ENCODE measurements at regions not wholly inside any gene's neighbourhood (a gene's known extent, or its start where the extent isn't known, plus 50 kb on each side); places are given as distances from the start of the nearest gene placed in this dataset.
A peak's percentile ranks its signal among the peaks of the same experiment; 100 is the strongest.

DNA sequence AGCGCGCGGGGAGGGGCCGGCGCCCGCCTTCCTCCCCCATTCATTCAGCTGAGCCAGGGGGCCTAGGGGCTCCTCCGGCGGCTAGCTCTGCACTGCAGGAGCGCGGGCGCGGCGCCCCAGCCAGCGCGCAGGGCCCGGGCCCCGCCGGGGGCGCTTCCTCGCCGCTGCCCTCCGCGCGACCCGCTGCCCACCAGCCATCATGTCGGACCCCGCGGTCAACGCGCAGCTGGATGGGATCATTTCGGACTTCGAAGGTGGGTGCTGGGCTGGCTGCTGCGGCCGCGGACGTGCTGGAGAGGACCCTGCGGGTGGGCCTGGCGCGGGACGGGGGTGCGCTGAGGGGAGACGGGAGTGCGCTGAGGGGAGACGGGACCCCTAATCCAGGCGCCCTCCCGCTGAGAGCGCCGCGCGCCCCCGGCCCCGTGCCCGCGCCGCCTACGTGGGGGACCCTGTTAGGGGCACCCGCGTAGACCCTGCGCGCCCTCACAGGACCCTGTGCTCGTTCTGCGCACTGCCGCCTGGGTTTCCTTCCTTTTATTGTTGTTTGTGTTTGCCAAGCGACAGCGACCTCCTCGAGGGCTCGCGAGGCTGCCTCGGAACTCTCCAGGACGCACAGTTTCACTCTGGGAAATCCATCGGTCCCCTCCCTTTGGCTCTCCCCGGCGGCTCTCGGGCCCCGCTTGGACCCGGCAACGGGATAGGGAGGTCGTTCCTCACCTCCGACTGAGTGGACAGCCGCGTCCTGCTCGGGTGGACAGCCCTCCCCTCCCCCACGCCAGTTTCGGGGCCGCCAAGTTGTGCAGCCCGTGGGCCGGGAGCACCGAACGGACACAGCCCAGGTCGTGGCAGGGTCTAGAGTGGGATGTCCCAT, 232.8 kb downstream of the SEC14L1 start (continued):
- TF ChIP-seq, protein P1, sequence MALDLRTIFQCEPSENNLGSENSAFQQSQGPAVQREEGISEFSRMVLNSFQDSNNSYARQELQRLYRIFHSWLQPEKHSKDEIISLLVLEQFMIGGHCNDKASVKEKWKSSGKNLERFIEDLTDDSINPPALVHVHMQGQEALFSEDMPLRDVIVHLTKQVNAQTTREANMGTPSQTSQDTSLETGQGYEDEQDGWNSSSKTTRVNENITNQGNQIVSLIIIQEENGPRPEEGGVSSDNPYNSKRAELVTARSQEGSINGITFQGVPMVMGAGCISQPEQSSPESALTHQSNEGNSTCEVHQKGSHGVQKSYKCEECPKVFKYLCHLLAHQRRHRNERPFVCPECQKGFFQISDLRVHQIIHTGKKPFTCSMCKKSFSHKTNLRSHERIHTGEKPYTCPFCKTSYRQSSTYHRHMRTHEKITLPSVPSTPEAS (tag by site-specific recombination; IDR thresholded peaks at IDR 0.05) = no peak
- no peak for TF ChIP-seq ZNF423 (tag by site-specific recombination; IDR thresholded peaks at IDR 0.05)
- TF ChIP-seq SCRT1 (tag by site-specific recombination; IDR thresholded peaks at IDR 0.05; ENCODE audit: borderline replicate concordance) = no peak
- TF ChIP-seq, protein P2, sequence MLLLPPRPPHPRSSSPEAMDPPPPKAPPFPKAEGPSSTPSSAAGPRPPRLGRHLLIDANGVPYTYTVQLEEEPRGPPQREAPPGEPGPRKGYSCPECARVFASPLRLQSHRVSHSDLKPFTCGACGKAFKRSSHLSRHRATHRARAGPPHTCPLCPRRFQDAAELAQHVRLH (tag by site-specific recombination; IDR thresholded peaks at IDR 0.05) = no peak
- TF ChIP-seq, protein P3, sequence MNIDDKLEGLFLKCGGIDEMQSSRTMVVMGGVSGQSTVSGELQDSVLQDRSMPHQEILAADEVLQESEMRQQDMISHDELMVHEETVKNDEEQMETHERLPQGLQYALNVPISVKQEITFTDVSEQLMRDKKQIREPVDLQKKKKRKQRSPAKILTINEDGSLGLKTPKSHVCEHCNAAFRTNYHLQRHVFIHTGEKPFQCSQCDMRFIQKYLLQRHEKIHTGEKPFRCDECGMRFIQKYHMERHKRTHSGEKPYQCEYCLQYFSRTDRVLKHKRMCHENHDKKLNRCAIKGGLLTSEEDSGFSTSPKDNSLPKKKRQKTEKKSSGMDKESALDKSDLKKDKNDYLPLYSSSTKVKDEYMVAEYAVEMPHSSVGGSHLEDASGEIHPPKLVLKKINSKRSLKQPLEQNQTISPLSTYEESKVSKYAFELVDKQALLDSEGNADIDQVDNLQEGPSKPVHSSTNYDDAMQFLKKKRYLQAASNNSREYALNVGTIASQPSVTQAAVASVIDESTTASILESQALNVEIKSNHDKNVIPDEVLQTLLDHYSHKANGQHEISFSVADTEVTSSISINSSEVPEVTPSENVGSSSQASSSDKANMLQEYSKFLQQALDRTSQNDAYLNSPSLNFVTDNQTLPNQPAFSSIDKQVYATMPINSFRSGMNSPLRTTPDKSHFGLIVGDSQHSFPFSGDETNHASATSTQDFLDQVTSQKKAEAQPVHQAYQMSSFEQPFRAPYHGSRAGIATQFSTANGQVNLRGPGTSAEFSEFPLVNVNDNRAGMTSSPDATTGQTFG (tag by site-specific recombination; IDR thresholded peaks at IDR 0.05; ENCODE audit: borderline replicate concordance) = no peak
- TF ChIP-seq, protein P4, sequence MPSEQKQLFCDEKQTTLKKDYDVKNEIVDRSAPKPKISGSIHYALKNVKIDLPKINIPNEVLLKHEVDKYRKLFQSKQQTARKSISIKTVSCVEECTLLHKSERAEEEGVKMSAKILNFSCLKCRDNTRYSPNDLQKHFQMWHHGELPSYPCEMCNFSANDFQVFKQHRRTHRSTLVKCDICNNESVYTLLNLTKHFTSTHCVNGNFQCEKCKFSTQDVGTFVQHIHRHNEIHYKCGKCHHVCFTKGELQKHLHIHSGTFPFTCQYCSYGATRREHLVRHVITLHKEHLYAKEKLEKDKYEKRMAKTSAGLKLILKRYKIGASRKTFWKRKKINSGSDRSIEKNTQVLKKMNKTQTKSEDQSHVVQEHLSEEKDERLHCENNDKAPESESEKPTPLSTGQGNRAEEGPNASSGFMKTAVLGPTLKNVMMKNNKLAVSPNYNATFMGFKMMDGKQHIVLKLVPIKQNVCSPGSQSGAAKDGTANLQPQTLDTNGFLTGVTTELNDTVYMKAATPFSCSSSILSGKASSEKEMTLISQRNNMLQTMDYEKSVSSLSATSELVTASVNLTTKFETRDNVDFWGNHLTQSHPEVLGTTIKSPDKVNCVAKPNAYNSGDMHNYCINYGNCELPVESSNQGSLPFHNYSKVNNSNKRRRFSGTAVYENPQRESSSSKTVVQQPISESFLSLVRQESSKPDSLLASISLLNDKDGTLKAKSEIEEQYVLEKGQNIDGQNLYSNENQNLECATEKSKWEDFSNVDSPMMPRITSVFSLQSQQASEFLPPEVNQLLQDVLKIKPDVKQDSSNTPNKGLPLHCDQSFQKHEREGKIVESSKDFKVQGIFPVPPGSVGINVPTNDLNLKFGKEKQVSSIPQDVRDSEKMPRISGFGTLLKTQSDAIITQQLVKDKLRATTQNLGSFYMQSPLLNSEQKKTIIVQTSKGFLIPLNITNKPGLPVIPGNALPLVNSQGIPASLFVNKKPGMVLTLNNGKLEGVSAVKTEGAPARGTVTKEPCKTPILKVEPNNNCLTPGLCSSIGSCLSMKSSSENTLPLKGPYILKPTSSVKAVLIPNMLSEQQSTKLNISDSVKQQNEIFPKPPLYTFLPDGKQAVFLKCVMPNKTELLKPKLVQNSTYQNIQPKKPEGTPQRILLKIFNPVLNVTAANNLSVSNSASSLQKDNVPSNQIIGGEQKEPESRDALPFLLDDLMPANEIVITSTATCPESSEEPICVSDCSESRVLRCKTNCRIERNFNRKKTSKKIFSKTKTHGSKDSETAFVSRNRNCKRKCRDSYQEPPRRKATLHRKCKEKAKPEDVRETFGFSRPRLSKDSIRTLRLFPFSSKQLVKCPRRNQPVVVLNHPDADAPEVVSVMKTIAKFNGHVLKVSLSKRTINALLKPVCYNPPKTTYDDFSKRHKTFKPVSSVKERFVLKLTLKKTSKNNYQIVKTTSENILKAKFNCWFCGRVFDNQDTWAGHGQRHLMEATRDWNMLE (tag by site-specific recombination; conservative IDR thresholded peaks at IDR 0.05; ENCODE audit: low read depth) = no peak
- TF ChIP-seq ZNF248 (tag by site-specific recombination; IDR thresholded peaks at IDR 0.05) = no peak
- TF ChIP-seq ZNF792 (tag by site-specific recombination; IDR thresholded peaks at IDR 0.05) = no peak
- TF ChIP-seq, protein P5, sequence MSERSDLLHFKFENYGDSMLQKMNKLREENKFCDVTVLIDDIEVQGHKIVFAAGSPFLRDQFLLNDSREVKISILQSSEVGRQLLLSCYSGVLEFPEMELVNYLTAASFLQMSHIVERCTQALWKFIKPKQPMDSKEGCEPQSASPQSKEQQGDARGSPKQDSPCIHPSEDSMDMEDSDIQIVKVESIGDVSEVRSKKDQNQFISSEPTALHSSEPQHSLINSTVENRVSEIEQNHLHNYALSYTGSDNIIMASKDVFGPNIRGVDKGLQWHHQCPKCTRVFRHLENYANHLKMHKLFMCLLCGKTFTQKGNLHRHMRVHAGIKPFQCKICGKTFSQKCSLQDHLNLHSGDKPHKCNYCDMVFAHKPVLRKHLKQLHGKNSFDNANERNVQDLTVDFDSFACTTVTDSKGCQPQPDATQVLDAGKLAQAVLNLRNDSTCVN (tag by site-specific recombination; optimal IDR thresholded peaks at IDR 0.05) = peak; percentile 97
- no peak for TF ChIP-seq SP3 (tag by site-specific recombination; IDR thresholded peaks at IDR 0.05)
- TF ChIP-seq KLF16 (tag by site-specific recombination; IDR thresholded peaks at IDR 0.05) = no peak
- no peak for TF ChIP-seq TCF7L2 (IDR thresholded peaks at IDR 0.05; ENCODE audit: borderline replicate concordance, low read depth, low read length)
- TF ChIP-seq ZSCAN23 (tag by site-specific recombination; IDR thresholded peaks at IDR 0.05) = no peak
- TF ChIP-seq, protein P6, sequence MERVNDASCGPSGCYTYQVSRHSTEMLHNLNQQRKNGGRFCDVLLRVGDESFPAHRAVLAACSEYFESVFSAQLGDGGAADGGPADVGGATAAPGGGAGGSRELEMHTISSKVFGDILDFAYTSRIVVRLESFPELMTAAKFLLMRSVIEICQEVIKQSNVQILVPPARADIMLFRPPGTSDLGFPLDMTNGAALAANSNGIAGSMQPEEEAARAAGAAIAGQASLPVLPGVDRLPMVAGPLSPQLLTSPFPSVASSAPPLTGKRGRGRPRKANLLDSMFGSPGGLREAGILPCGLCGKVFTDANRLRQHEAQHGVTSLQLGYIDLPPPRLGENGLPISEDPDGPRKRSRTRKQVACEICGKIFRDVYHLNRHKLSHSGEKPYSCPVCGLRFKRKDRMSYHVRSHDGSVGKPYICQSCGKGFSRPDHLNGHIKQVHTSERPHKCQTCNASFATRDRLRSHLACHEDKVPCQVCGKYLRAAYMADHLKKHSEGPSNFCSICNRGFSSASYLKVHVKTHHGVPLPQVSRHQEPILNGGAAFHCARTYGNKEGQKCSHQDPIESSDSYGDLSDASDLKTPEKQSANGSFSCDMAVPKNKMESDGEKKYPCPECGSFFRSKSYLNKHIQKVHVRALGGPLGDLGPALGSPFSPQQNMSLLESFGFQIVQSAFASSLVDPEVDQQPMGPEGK (tag by site-specific recombination; IDR thresholded peaks at IDR 0.05) = peak; percentile 54
- TF ChIP-seq ZNF2 (tag by site-specific recombination; IDR thresholded peaks at IDR 0.05) = no peak
- no peak for TF ChIP-seq ZBTB20 (tag by site-specific recombination; IDR thresholded peaks at IDR 0.05)
- TF ChIP-seq, protein P7, sequence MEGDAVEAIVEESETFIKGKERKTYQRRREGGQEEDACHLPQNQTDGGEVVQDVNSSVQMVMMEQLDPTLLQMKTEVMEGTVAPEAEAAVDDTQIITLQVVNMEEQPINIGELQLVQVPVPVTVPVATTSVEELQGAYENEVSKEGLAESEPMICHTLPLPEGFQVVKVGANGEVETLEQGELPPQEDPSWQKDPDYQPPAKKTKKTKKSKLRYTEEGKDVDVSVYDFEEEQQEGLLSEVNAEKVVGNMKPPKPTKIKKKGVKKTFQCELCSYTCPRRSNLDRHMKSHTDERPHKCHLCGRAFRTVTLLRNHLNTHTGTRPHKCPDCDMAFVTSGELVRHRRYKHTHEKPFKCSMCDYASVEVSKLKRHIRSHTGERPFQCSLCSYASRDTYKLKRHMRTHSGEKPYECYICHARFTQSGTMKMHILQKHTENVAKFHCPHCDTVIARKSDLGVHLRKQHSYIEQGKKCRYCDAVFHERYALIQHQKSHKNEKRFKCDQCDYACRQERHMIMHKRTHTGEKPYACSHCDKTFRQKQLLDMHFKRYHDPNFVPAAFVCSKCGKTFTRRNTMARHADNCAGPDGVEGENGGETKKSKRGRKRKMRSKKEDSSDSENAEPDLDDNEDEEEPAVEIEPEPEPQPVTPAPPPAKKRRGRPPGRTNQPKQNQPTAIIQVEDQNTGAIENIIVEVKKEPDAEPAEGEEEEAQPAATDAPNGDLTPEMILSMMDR (tag by site-specific recombination; IDR thresholded peaks at IDR 0.05) = peak; percentile 30; the same call in 1 of the 2 replicates
- TF ChIP-seq ZNF558 (tag by site-specific recombination; IDR thresholded peaks at IDR 0.05) = no peak
- TF ChIP-seq ZNF629 (tag by site-specific recombination; IDR thresholded peaks at IDR 0.05) = no peak
- 0 out of 2 replicates have a peak, but pooled peaks have one; percentile 42 for TF ChIP-seq ZNF391 (tag by site-specific recombination; IDR thresholded peaks at IDR 0.05; ENCODE audit: borderline replicate concordance, low read depth)
- TF ChIP-seq, protein P8, sequence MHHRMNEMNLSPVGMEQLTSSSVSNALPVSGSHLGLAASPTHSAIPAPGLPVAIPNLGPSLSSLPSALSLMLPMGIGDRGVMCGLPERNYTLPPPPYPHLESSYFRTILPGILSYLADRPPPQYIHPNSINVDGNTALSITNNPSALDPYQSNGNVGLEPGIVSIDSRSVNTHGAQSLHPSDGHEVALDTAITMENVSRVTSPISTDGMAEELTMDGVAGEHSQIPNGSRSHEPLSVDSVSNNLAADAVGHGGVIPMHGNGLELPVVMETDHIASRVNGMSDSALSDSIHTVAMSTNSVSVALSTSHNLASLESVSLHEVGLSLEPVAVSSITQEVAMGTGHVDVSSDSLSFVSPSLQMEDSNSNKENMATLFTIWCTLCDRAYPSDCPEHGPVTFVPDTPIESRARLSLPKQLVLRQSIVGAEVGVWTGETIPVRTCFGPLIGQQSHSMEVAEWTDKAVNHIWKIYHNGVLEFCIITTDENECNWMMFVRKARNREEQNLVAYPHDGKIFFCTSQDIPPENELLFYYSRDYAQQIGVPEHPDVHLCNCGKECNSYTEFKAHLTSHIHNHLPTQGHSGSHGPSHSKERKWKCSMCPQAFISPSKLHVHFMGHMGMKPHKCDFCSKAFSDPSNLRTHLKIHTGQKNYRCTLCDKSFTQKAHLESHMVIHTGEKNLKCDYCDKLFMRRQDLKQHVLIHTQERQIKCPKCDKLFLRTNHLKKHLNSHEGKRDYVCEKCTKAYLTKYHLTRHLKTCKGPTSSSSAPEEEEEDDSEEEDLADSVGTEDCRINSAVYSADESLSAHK (tag by site-specific recombination; IDR thresholded peaks at IDR 0.05) = no peak
